ENCODE measurements at regions not wholly inside any gene's neighbourhood (a gene's known extent, or its start where the extent isn't known, plus 50 kb on each side); places are given as distances from the start of the nearest gene placed in this dataset.
A peak's percentile ranks its signal among the peaks of the same experiment; 100 is the strongest.

DNA sequence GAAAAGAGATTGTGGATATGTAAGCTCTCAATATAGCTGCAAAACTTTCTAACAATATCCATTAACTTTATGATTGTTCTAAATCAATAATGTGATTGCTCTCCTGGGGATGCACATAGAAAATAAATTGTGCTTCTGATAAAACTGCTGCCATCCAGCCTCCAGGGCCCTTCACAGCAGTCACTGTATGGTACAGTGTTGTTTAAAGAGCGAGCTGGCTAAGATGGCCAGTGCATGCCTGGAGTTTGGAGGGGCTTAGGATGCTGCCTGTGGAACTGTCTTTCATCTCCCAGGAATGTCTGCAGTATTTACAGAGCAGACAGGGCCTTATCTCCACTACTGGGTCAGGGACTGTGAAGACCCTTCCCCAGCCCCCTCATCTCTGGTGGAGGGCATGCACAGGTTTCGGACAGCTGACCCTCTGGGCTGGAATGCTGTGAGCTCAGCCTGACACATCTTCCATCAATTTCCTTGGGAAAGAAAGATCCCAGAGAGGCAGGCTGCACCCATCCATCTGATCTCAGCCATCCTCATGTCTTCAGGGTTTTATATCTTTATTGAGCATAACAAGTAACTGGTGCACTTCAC, 137.0 kb downstream of the PLPP3 start:
- DNase-seq (ENCODE audit: low read depth, low spot score): no peak
- in situ Hi-C loops (cut with HindIII; ENCODE audit: low pct_unique_long_range_greater_than_20kb, low sequenced_read_pairs): no loop called here

DNA sequence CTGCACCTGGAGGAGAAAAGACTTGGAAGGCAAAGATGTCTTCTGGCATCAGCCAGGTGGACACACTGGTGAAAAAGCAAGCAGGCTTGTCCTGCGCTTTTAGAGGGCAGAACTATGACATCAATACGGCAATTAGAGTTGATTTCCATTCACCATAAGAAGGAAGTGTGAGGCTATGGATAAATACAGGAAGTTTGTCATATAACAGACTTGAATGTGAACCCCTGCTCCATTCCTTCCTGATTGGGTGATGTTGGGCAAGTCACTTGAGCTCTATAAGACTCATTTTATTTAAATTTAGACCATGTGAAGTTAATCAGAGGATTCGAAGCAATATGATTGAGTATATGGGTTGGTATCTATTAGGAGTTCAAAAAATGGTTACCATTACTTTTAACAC, 137.8 kb downstream of the PLPP3 start:
- in situ Hi-C loops (cut with HindIII; ENCODE audit: low pct_unique_long_range_greater_than_20kb, low sequenced_read_pairs): no loop called here
- no peak for DNase-seq (ENCODE audit: low read depth, low spot score)

DNA sequence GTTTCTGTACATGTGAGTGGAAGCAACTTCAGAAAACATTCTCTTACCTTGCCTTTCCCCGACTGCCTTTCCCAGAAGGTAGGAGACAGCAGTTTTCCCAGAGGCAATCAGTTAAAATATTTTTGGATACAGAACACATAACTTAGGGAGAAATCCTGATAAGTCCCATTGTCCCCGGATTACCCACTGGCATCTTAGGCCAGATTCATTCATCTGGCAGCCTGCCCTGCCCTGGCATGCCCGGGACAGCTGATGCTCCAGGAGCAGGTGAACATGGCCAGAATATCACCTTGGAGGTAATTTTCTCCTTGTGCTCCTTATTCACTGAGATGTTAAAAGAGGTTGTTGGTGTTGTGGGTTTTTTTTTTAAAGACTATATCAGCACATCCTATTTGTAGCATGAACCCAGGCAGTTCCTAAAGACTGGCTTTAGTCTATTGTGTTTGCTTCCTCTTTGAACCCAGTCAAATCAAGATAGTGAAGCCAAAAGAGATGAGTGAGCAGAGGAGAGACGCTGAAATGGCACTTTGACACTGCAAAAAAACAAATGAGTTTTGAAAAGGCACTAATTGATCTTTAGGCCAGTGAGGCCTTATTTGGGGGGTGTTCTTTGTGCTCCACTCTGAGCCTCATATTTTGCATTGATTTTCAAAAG, 139.6 kb downstream of the PLPP3 start:
- no peak for DNase-seq (ENCODE audit: low read depth, low spot score)
- in situ Hi-C loops (cut with HindIII; ENCODE audit: low pct_unique_long_range_greater_than_20kb, low sequenced_read_pairs): no loop called here

DNA sequence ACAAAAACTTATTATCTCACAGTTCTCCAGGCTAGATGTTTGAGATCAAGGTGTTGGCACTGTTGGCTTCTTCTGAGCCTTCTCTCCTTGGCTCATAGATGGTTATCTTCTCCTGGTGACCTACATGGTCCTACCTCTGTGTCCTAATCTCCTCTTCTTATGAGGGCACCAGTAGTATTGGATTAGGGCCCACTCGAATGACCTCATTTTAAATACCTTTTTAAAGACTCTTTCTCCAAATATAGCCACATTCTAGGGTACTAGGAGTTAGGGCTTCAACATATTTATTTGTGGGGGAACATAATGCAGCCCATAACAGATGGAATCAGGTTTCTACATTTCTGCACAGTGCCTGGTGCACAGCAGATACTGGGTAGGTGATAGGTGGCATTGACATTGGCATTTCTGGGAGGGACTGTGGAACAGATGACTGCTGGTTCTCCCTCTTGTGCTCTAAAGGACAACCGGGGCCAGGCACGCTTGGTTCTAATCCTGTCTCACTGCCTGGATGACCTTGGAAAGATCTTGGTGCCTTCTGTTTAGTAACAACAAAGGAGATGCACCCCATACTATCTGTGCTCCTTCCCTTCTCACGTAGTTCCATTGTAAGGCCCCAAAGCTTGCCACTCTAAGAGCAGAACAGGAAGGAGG, 140.3 kb downstream of the PLPP3 start:
- DNase-seq (ENCODE audit: low read depth, low spot score): no peak
- in situ Hi-C loops (cut with HindIII; ENCODE audit: low pct_unique_long_range_greater_than_20kb, low sequenced_read_pairs): no loop called here

DNA sequence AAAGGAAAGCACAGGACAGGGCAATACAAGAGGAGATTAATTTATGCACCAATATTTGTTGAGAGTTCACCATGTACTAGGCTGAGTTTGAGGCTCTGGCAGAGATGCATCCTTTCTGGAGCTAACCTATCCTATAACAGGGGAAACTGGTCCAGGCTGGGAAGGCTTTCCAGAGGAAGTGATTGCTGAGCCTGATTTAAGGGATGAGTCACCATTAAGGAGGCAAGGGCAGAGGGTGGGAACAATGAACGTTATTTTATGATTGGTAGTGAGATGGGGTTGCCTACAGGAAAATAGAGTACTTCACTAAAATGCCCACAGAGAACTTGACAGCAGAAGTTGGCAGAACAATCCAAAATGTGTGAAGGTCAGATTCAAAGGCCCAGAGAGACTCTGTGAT, 141.4 kb downstream of the PLPP3 start:
- in situ Hi-C loops (cut with HindIII; ENCODE audit: low pct_unique_long_range_greater_than_20kb, low sequenced_read_pairs): no loop called here
- peak; percentile 37 for DNase-seq (ENCODE audit: low read depth, low spot score)

DNA sequence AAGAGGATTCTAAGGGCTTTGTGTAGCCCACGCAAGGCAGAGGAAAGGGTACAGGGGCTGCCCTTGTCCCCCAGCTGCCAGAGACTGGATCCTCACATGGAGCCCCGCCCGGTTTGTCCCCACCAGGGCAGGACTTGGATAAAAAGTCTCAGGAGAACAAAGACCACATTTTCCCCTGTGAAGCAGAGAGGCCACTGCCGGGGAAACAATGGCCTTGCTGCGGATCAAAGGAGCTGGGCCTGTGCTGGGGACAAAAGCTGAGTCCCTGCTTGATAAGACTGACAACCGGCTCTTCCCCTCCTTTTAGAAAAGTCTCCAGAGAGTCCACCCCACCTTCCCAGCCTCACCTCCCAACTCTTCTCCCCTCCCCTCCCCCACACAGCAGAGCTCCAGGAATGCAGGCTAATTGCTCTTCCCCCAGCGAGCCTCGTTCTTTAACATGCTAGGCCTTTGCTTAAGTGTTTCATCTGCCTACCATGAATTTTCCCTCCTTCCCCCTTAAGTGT, 142.4 kb downstream of the PLPP3 start:
- in situ Hi-C loops (cut with HindIII; ENCODE audit: low pct_unique_long_range_greater_than_20kb, low sequenced_read_pairs): no loop called here
- DNase-seq (ENCODE audit: low read depth, low spot score): no peak

DNA sequence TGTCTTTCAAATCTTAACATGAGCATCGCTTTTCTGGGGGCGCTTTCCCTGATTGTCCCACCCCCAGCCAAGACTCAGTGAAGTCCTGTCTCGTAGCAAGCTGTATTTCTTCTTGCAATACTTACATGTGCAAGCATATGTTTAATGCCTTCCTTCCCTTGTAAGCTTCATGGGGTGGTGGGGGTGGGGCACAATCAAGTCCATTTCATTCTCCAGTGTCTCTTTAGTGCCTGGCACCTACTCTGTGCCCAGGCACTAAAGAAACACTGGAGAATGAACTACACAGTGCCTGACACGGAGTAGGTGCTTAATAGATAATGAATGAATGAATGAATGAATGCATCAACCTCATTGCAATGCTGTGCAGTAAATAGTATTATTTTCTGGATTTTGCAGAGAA, 143.1 kb downstream of the PLPP3 start:
- DNase-seq (ENCODE audit: low read depth, low spot score): no peak
- in situ Hi-C loops (cut with HindIII; ENCODE audit: low pct_unique_long_range_greater_than_20kb, low sequenced_read_pairs): no loop called here

DNA sequence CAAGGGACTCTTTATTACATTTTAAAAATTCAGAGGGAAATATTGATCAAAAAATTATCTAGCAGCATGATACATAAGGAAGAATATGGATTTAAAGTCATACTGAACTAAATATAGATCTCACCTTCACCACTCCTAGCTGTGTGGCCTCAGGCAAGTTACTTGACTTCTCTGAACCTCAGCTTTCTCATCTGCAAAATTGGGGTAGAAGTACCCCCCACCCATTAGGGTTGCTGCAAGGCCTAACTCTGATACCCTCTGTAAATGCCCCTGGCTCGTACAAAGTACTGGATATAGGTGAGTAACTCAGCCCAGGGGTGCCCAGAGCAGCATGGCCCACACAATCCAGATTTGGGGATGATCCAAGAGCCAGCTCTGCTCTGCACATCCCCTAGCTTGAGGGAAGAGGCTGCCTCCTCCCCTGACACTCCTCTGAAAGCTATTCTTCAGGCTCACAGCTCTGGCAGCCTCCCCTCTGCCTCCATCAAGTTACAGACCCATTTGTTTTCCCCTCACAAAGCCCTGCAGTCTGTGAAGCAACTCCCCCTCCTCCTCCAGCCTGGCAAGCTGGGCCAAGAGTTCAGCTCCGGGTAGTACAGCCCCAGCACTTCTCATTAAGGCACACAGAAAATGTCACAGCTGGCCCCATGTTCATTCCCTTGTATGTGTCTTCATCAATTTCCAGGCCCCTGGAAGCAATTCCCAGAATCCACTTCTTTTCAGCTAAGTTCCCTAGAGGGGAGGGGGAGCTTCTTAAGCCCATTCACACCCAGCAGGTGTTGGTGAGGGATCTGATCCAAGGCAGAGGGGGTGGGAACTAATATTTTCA, 143.7 kb downstream of the PLPP3 start:
- in situ Hi-C loops (cut with HindIII; ENCODE audit: low pct_unique_long_range_greater_than_20kb, low sequenced_read_pairs): no loop called here
- no peak for DNase-seq (ENCODE audit: low read depth, low spot score)

DNA sequence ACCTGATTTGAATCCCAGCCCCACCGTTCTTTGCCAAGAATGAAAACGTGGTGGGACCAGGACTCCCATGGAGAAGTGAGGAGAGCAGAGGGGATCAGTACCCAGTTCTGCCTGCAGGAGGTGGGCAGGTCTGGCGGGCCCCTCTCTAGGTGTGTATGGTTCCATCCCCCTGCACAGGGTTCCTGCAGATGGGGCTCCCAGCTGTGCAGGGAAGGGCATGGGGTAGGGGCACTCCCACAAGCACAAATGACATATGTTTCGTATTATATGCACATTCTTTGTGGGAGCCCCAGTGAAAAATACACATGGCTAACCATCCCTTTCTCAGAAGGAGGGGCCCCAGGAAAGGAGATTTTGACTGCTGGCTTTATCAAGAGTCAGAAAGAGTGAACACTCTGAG, 144.6 kb downstream of the PLPP3 start:
- in situ Hi-C loops (cut with HindIII; ENCODE audit: low pct_unique_long_range_greater_than_20kb, low sequenced_read_pairs): no loop called here

DNA sequence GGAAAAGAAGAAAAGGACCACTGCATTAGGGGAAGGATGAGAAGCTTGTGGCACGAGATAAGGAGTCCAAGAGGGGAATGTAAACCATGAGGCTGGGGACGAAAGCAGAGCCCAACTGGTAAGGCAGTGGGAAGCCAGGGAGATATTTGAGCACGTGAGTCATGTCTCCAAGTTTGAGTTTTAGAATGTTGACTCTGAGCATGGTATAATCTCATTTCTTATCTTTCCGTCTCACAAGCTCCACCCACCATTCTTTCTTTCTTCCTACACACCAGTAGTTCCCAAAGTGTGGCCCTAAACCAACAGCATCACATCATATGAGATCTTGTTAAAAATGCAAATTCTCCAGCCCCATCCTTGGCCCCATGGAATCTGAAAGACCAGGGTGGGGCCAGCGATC, 145.3 kb downstream of the PLPP3 start:
- no peak for DNase-seq (ENCODE audit: low read depth, low spot score)
- in situ Hi-C loops (cut with HindIII; ENCODE audit: low pct_unique_long_range_greater_than_20kb, low sequenced_read_pairs): no loop called here

More for the DNA sequence above, 144.6 kb downstream of the PLPP3 start:
- no peak for DNase-seq (ENCODE audit: low read depth, low spot score)

DNA sequence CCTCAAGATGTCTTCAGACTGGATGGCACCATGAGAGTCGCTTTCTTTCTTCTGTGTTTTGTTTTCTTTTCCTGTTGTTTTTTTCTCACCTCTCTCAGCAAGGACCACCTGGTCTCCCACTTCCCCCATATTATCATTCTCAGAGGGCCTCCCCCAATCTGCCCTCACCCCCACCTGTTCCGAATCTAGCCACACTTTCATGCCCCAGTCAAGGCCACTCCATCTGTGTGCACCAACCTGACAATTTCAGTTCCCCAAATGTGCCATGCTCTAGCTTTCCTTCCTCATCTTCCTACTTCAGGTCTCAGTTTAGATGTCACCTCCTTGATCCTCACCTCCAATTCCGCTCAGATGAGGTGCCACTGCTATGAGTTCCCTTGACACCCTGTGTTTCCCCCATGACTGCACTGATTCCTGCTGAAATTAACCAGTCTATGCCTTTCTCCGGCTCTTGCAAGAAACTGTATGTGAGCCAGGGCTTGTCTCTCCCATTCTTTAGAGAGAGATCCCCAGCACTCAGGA, 146.2 kb downstream of the PLPP3 start:
- no peak for DNase-seq (ENCODE audit: low read depth, low spot score)

DNA sequence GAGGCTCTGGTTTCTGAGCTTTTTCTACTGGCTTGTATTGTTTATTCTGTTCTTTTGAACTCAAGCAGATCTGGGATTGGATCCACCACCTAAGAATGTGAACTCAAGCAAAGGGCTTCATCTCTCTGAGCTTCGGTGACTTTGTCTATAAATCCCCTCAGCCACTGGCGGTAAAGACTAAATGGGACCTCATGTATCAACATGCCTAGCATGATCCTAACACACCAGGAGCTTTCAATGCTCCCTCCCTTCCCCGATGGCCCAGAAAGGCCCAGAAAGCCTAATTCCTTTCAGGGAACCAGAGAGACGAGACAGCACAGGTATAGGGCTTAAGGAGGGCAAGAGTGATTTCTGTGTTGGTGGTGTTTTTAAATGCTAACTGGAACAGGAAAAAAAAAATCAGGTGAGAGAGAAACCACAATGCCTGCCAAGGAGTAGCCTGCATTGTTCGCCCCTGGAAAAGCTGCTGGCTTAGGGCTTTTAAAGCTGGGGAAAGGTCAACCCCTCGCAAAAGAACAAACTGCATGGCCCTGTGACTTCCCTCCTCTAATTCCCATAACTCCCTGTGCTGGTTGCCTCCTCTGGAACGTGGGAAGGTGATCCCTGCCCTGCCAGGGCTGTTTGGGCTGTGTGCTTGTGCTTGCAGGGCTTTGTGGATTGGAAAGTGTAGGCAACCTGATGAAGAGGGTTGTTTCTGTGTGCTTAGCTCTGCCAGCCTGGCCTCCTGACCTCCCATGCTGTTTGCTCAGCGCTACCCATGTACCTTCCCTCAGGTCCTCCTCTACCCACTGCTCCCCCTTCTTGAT, 147.0 kb downstream of the PLPP3 start:
- DNase-seq (ENCODE audit: low read depth, low spot score): no peak
- in situ Hi-C loops (cut with HindIII; ENCODE audit: low pct_unique_long_range_greater_than_20kb, low sequenced_read_pairs): no loop called here

More for the DNA sequence above, 146.2 kb downstream of the PLPP3 start:
- in situ Hi-C loops (cut with HindIII; ENCODE audit: low pct_unique_long_range_greater_than_20kb, low sequenced_read_pairs): no loop called here

DNA sequence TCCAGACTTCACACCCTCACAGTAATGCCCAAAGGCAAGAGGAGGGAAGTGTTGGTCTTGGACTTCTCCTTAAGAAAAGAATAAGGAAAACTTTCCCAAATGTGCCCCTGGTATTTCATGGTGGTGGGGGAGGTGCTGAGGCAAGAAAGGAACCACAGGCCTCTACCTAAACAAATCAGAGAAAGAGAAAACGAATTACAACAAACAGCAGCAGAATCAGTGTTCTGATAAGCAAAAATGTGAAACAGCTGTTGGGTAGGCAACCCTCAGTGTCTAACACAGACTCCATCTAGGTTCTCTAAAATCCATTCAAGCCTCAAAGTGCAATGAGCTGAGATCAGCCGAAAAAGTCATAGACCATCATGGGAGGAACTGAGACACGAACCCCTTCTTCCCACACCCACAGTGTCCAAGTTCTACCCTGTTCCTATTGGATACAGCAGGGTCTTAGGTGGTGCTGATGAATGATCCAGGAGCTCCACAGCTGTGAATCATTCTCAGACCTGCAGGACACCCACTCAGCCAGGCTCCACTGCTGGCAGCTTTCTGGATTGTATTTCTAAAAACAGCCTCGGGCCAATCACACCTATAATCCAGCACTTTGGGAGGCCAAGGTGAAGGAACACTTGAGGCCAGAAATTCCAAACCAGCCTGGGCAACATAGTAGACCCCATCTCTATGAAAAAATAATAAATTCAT, 149.1 kb downstream of the PLPP3 start:
- DNase-seq (ENCODE audit: low read depth, low spot score): no peak
- in situ Hi-C loops (cut with HindIII; ENCODE audit: low pct_unique_long_range_greater_than_20kb, low sequenced_read_pairs): no loop called here

DNA sequence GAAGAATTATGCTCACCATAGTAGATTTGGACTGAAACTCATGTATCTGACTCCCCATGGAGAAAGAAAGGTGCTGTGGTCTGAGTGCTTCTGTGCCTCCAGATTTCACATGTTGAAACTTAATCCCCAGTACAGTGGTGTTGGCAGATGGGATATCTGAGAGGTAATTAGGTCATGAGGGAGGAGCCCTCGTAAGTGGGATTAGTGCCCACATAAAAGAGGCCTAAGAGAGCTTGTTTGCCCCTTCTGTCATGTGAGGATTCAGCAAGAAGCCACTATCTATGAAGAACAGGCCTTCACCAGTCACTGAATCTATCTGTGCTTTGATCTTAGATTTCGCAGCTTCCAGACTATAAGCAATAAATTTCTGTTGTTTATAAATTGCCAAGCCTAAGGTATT, 150.1 kb downstream of the PLPP3 start:
- in situ Hi-C loops (cut with HindIII; ENCODE audit: low pct_unique_long_range_greater_than_20kb, low sequenced_read_pairs): no loop called here
- no peak for DNase-seq (ENCODE audit: low read depth, low spot score)

DNA sequence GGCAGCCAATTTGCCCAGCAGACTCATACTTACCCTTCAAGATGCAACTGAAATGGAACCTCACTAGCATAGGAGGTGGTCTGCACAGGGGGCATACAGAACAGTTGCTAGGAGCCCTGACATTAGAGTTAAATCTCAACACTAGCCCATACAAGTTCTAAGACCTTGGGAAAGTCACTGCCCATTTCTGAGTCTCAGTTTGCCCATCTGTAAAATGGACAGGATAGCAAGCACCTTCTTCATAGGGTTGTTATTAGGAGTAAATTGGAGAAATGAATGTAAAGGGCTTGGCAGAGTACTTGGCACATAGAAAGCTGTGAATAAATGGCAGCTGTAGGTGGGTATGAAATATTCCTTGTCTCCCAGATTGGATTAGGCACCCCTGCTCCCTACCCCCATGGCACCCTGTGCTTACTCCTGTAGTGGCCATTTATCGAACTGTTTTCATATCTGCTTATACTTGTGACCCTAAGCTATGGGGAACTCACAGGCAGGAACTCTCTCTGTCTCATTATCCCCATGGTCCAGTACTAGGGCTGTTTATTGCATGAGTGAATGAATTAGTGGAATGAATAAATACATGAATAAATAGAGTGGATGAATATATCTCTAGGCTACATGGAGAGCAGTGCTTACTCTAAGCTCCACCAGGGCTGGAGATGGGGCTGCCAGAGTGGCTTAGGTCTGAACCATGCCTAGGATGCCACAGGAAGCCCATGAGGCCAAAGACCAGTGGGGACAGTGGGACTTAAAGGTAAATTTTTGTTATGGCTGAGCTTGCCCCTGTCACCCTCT, 152.6 kb downstream of the PLPP3 start:
- in situ Hi-C loops (cut with HindIII; ENCODE audit: low pct_unique_long_range_greater_than_20kb, low sequenced_read_pairs): no loop called here
- DNase-seq (ENCODE audit: low read depth, low spot score): no peak

DNA sequence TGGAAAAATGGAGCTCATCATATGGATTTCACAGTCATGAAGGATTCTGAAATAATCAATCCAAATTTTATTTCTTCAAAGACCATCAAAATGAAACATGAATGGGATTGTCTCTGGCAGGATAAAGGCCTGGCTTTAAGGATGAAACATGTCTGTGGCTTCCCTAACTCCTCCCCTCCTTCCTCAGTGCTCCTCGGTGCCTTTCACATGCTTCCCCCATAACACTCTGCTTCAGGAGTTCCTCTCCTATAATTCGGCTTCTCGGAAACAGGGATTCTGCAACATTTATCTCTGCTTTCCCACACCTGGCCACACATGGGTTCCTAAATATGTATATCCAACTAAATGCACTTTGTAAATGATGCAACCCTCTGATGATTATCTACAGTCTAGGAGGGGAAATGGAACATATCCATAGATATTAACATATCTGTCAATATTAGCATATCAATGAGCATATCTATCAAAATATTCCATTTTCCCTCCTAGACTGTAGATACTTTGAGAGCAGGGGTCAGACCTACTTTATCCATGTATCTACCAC, 153.8 kb downstream of the PLPP3 start:
- DNase-seq (ENCODE audit: low read depth, low spot score): no peak
- in situ Hi-C loops (cut with HindIII; ENCODE audit: low pct_unique_long_range_greater_than_20kb, low sequenced_read_pairs): no loop called here

Data from SK-MEL-5 (cell line).